GM11168 (cell line): ENCODE measurements at regions not wholly inside any gene's neighbourhood (a gene's known extent, or its start where the extent isn't known, plus 50 kb on each side); places are given as distances from the start of the nearest gene placed in this dataset.

ENCODE experiments used
- in situ Hi-C: fragments of 300-500 bp; cut with MboI; formaldehyde crosslinking; loops from one replicate; pipeline ENCODE4 v1.12.0; 2022; ENCODE audit warnings: low sequenced_read_pairs; ENCODE audit not compliant: unreplicated experiment

DNA sequence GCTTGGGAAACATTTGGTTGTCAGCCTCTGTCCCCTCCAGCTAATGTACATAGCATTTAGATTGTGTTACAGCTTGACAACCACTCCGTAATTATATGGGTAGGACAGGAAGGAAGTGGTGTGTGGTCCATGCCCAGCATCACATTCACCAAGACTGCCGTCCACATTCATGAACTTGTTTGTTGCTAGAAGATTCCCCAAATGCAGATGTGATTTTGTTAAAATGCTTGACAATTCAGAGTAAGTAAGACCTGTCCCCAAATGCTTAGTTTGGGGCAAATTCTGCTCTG lies 1482.7 kb downstream of the TBC1D22A start:
- in situ Hi-C loops = no loop called here

DNA sequence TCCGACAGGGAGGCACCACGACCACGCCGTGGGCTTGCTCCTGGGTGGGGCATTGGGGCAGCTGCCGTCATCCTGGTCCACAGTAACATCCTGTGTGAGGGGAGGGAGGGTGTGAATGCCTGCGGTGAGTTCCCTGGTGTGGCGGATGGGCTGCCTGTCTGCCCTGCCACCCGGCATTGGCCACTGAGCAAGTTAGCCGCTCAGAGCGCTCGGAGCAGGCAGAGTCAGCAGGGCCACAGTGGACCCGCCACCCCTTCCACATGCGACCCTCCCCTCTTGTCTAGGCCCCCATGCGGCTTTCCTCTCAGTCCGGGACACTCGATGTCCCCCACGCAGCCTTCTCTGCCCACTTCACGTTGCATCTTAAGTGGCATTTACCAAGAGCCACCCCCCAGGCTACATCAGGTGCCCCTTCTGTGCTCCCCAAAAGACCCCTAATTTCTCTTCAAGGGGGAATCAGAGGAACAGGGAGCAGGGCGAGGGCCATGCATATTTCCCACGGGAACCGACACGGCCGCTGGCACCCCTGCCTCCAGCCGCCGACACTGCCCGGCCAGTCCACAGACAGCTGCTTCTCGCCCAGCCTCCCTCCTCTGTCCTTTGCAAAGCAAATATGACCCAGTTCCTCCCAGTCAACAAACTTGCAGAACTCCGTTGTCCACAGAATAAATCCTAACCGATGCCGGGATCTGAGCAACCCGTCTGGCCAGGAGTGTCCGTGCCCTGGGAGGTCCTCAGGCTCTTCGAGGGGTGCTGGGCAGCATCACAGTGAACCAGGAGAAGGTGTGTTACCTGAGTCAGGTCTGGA lies 1482.1 kb downstream of the TBC1D22A start:
- in situ Hi-C loops = no loop called here

DNA sequence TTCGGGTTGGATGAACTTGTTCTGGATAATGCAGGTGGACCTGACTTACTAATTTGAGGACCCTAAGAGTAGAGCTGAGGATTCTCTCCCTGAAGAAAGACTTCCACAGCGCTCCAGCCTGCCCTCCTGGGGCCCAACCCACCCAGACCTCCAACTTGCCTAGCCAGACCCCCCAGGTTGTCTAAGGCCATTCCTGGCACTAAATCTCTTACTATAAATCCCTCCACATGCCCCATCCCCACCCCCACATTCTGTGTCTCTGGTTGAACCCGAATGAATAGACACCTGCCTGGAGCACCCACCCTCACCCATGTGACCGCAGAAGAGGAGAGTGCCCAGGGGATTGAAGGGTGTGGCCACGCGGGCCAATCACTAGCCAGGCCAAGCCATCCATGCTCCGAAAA lies 1480.0 kb downstream of the TBC1D22A start:
- in situ Hi-C loops = no loop called here

DNA sequence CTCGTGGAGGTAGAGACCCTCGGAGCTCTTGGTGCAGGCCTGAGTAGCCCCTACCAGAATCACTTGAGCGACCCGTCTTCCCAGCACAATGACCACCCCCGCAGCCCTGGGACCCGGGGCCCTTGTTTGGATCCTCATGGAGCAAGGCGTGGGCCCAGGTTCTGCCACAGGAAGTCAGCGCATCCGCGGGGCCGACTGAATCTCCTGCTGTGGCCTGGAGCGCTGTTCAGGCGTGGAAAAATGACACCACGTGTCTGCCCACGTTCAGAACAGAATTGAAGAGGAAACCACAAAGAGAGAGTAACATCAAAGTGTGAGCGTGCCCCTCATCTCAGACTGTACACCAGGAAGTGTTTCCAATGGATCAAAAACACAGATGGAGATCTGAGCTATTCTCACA lies 1479.2 kb downstream of the TBC1D22A start:
- in situ Hi-C loops = no loop called here

DNA sequence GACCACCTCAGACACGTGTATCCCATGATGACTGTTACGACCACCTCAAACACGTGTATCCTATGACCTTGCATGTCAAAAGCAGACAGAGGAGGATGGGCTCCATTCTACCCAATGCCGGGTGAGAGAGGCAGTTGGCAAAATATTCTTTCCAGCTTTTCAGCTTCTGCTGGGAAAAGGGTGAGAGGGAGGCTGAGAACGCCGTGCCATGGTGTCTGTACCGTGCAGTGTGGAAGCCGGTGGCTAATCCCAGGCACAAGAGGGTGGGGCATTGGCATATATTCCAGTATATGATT lies 1478.4 kb downstream of the TBC1D22A start:
- in situ Hi-C loops = no loop called here

DNA sequence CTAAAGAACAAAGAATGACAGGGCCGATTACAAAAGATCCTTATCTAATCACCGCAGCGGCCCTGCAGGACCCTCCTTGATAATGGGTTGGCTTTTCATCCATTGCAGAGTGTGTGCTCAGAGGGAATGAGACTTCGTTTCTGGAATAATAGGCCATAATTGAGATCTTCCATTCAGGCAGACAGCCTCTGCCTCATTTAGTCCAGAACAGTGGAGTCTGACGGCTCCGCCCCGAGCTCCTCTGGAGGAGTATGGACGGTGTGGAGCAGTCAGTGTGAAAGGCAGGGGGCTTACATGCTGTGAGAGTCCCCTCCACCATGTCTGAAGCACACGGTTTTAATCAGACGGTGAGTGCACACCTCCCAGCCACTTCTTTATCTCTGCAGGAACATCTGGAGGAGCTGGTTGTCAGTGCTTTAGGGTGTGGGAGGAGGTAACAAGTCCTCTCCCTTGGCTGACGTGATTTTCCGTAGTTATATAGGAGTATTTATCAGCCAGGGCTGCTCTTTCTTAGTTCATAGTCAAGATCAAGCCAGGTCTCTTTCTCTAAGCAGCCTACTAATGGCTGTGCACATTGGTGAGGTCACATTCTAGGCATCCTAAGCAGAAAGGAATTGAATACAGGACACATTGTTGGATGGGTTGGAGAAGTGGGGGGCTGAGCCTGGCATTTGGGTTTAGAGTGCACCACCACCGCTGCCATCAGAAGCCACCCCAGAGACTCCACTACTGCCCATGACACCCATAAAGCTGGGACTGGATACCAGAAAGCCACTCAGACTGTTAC lies 1477.9 kb downstream of the TBC1D22A start:
- in situ Hi-C loops = no loop called here

DNA sequence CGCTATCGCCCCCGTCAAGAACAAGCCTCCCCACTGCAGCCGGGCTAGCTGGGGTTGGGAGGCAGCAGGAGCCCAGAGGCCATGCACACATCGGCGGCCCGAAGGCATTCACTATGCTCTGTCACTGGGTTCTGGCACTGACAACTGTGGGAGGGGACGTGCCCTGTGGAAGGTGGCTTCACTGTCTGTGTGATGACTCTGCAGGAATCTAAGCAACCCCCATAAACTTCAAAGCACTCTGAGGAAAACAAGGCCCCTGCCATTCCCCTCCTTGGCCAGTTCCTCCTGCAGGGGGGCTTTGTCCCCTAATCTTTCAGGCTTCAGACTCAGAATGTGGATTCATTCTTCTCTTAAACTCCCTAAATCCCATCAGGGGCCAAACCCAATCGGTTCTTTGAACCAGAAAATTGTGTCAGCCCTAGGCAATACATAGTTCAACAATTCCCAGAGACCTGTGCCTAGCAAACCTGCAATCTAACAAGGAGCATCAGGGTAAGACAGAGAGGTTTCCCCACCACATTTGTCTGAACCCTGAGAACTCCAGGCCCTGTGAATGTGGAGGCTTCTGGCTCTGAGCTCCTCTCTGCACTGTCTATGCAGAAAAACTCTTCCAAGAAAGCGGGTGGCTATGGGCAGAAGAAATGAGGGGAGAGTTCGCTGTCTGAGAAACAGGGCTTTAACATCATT lies 1477.2 kb downstream of the TBC1D22A start:
- in situ Hi-C loops = no loop called here

DNA sequence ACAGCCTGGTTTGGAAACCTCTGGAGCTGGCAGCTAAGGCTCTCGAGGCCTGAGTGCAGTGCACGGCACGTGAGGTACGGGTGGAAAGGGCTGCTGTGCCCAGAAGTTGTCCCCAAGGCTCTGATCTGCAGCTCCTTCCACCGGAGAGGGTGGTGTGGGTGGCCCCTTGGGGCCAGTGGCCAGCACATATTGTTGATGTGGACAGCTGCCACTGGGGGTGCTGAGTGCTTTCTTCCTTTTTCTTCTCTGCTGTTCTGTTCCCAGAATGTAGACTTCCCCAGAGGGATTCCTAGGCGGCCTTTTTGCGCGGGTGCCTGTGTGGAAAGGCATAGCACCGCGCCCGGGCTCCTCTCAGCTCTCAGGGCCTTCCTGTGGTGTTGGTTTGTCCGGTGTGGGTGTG lies 1476.5 kb downstream of the TBC1D22A start:
- in situ Hi-C loops = no loop called here

DNA sequence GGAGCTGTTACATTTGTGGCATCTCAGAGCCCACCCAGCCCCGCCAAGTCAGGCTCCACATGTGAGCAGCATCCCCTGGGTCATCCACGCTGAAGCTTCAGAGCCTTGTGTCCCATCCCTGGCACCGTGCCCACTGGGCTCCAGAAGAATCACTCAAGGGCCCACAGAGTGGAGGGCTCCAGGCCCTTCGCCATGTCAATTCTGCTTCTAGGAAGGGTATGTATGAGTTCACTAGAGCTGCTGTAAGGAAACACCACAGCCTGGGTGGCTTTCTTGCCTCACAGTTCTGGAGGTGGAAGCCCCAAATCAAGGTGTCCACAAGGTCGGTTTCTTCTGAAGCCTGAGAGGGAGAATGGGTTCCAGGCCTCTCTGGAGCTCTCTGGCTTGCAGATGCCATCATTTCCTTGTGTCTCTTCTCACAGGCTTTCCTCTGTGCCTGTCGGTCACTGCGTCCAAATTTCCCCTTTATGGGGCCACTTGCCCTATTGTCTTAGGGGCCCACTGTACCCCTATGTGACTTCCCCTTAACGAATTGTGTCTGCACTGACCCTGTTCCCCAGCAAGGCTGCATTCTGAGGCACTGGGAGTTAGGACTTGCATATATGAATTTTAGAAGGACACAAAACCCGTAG lies 1476.0 kb downstream of the TBC1D22A start:
- in situ Hi-C loops = no loop called here

DNA sequence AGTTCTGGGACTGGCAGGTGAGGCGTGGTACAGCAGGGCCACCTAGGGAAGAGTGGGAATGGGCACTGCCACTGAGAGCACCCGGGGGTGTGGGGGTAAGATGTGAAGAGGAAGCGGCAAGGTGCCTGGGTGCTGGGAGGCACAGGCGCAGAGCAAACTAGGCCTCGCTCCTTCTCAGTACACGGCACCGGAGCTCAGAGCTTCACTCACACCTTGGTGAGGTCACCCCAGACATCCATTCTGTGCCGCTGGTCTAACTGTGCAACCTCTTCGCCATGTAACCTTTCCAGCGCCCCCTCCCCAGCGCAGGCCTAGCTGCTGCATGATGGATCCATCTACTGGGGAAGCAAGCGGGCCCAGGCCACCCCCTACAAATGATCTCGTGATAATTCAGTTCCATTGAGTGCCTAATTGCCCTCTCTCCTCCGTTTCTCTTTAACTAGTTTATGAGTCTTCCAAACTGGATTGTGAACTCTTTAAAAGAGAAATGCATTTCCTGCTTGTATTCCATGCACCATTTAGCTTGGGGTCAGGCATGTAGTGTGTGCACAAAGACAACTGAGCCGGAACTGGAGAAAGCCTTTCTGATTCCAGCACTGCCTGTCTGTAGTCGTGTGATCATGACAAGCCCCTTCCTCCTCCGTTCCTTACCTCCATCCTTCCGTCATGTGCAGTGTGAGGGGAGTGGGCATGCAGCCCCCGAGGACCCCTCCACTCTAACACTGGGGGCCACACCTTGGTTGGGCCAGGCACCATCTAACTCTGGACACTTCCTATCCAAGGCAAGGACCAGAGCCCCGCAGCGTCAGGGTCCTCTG lies 1475.2 kb downstream of the TBC1D22A start:
- in situ Hi-C loops = no loop called here

DNA sequence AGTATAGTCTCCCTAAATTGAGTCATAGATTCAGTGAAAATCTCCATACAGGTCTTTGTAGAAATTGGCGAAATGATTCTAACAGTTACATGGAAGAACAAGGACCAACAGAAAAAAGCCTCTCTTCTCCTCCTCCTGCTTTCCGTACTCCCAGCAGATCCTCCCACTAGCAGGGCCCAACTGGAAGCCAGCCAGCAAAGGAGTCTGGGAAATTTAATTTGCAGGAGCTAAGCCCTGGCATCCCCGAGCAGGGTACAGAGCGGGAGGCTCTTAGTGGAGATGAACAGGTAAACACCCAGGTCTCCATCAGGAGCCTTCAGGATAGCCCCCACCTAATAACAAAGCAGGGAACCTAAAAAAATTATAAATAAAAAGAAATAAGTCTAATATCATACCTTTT lies 1473.8 kb downstream of the TBC1D22A start:
- in situ Hi-C loops = no loop called here

DNA sequence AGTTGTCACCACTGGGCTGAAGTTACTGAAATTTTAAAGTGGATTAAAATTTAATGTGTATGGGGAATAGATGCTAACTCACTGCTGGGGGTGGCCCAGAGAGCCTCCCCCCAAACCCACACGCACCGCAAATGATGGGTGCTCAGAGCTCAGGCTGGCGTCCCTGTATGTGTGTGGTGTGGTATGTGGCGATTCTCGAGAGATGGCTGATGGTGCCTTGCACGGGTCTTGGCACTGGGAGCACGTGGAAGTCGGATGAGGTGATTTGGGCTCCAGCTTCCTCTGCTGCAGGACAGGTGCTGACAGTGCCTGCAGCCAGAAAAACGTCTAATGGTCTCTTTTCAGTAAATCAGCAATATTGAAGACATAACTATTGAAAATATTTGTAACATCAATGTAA lies 1473.3 kb downstream of the TBC1D22A start:
- in situ Hi-C loops = no loop called here

DNA sequence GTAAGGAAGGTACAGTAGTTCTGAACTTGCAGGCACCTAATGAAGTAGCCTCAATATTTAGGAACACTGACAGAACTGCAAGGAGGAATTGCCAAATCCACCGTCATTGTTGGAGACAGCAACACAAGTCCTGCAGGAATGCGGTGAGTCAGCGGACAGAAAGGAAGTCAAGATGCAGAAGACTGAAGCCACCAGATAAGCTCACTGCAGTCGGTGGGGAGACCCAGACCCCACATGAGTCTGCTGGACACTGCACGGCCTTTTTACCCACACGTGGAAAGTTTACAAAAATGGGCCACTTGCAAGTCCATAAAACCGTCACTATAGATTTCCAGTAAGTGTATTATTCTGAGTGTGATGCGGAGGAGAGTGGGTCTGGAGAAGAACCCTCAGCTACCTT lies 1471.6 kb downstream of the TBC1D22A start:
- in situ Hi-C loops = no loop called here

DNA sequence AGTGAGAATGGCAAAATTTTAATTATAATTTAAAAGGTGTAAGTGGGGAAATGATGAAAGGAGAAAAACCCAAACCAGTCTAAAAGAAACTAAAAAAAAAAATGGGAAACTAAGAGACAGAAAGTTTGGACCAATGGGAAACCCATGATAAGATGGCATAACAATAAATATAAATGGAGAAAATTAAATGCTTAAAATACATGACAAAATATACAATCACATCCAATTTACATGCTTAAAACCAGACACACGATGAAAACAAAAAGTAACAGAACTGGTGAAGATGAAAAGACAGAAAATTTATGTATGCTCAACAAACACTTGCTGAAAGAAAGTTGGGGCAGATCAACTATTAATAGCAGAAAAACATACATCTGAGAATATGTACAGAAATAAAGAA lies 1471.1 kb downstream of the TBC1D22A start:
- in situ Hi-C loops = no loop called here

DNA sequence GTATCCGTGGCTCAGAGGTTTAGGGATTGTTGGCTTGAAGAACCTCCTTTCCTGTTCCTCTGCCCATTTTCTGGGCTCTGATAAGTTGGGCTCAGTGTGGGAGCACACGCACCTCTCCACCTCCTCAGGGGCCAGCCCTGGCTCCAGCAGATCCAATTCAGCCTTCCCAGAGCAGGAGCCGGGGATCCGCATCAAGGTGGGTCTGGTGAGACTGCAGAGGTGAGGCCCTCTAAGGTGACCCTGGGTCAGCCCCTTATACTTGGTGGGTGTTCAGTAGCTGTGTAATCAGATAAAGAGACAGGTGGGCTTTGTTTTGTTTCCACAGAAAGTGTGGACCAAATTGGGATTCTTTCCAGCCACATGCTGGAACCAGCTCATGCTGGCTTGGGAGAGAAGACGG lies 1466.0 kb downstream of the TBC1D22A start:
- in situ Hi-C loops = no loop called here

DNA sequence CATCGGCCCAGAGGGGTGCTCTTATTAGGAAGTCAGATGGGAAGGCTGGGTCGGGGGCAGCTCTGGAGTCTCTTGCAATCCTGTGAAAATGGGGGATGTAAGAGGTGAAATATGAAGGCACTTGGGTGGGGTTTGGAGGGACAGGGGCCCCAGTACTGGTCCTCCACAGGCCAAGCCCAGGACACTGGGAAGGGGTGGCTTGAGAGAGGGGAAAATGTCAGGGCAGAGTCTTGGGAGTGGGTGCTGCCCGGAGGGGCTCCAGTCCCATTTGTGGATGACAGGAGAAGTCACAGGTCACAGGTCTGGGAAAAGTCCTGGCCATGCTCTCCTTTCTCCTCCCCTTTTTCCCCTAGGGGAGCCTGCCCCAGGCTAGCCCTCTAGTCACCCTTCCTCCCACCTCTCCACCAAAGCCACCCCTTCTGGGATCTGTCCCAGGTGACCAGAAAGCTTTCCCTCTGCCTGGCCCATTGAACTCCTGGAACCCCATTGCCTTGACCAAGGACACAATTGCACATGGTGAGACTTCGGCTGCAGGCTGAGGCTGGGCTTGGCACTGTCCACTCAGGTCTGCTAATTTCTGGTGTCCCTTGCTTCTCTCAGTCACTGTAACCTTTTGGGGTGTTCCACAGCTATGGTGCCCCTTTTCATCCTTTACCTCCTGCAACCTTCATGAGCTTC lies 1465.0 kb downstream of the TBC1D22A start:
- in situ Hi-C loops = no loop called here

DNA sequence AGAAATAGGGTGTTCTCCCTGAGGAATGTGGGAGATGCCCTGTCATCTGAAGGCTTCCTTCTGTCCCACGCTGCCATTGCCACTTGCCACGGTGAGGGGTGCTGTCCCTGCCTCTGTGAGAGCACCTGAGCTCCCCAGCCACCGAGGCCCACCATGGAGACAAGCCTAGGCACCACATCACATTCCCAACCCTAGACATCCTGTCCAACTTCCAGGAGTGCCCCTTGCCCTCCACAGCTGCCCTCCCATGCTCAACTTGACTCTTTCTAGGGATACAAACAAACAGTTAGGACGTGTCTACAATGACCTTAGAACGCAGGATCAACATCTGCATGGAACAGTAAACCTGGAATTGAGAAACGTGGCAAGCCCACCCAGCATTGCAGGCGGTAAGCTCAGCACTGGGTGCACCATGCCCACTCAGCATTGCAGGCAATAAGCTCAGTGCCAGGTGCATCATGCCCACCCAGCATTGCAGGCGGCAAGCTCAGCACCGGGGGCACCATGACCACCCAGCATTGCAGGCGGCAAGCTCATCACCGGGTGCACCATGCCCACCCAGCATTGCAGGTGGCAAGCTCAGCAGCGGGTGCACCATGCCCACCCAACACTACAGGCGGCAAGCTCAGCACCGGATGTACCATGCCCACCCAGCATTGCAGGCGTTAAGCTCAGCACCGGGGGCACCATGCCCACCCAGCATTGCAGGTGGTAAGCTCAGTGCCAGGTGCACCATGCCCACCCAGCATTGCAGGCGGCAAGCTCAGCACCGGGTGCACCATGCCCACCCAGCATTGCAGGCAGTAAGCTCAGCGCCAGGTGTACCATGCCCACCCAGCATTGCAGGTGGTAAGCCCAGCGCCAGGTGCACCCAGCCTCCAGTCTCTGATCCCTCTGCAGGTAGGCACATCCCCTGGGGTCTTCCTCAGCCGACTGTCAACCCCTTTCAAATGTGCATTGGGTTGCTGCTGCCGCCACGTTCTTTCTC lies 1463.9 kb downstream of the TBC1D22A start:
- in situ Hi-C loops = no loop called here

DNA sequence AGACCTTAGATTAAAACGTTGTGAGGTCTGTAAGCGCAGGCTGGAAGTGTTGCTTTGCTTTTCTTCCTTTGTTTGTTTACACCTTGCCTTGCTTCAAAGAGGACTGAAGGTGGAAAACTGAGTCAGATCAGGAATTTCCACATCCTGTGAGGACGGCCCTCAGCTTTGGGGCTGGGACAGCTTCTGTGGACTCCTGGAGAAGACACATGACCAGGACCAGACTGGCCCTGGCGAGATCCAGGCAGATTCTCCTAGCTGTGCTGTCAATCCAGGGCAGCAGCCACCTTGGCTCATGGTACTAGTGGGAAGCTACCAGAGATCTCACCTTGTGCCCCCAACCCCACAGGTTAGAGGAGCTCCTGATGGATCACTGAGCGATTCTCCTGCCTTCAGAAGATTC lies 1461.9 kb downstream of the TBC1D22A start:
- in situ Hi-C loops = no loop called here
